HG02852 (cell line): ENCODE measurements at regions not wholly inside any gene's neighbourhood (a gene's known extent, or its start where the extent isn't known, plus 50 kb on each side); places are given as distances from the start of the nearest gene placed in this dataset.
"Not testable (repeated sequence)": the region's sequence is repeated elsewhere in the genome, so short reads cannot be mapped to it uniquely, and the experiment has no call there.

Experiments used
- ATAC-seq: cut with Tn5 transposase; IDR thresholded peaks from one replicate; pipeline ENCODE4 v1.9.1; 2021; ENCODE audit warnings: mild to moderate bottlenecking, moderate library complexity; ENCODE audit not compliant: unreplicated experiment

DNA sequence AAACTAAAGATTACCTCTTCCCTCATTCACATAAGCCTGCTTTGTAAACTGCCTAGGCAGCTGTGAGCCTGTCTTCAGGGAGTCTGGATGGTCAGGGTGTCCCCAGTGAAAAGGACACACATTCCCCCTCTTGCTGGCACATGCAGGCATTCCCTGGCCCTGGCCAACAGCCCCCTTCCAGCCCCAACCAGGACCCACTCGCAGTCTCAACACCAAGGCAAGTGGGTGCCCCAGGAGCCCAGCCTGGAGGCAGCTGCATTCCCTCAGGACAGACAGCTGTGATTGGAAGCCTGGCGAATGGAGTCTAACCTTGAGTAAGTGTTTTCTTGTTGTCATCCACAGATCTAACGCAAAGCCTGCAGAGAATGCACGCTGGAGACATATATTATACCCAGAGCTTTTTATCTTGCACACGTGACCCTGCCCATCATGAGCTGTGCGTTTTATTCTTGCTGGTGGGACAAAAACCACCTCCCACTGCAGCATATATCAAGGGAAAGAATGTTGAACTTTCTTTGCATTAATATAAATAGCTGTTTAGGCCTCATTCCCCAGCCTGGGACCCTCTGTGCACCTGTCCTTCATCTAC, 95.0 kb upstream of the LHX1 start:
- no peak for ATAC-seq

DNA sequence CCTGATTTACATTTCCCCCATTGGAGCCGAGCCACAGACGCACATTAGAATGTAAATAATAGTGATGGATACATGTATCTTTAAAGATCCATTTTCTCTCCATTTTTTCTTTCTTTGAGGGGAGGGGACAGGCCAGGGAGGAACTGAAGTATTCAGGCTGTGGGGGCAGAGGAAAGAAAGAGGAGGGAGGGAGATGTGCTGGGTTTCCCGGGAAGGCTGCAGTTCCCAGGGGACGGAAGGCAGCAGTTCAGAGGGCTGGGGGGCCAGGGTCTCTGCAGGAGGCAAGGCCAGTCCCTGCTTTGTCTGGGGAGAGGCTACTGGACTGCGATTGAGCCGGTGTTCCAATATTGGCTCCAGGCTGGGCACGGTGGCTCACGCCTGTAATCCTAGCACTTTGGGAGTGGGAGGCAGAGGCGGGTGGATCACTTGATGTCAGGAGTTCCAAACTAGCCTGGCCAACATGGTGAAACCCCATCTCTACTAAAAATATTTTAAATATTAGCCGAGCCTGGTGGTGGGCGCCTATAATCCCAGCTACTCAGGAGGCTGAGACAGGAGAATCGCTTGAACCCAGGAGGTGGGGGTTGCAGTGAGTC, 94.2 kb upstream of the LHX1 start:
- ATAC-seq, result no peak

DNA sequence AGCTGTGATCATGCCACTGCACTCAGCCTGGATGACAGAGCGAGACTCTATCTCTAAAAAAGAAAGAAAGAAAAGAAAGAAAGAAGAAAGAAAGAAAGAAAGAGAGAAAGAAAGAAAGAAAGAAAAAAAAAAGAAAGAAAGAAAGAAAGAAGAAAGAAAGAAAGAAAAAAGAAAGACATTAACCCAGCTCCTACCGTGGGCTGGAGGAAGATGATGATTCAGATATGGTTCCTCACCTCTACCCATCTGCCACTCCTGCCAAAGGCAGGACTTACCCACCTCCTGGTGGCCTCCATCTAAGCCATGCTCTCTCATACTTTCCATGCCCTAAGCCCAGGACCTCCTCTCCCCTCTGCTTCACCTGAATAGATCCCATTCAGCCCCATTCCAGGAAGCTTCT, 93.3 kb upstream of the LHX1 start:
- no peak for ATAC-seq

DNA sequence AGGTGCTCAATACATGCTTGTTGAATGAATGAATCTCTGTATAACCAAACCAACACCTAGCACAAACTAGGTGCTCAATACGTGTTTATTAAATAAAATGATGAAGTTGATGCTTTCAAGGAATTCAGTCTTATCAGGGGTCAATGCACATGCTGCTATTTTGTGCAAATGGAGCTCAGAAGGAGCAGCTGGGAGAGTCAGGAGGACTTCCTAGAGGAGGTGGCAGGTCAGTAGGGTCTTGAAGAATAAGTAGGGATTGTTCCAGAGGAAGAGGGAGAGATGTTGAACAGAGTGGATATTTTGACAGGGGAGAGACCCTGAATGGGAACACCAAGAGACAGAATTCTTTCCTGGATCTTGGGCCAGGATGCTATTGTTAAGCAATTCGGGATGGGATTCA, 92.7 kb upstream of the LHX1 start:
- ATAC-seq, result no peak

DNA sequence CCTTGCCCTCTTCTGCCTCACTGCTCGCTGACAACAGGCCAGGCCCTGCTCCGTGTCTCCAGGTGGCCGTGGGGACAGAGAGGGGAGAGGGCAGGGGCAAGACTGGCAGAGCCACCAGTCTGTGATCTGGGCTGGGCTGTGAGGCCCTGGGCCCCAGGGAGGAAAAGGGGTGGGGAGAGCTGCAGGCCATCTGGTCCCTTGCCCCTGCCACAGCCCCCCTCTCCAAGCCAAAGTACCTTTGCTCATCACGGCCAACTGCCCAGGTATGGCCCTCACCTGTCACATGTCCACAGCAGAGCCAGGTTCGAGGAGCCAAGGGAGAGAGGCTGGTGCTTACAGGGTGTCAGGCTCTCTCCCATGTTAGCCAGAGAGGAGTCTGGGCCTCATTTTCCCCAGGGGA, 91.4 kb upstream of the LHX1 start:
- no peak for ATAC-seq

DNA sequence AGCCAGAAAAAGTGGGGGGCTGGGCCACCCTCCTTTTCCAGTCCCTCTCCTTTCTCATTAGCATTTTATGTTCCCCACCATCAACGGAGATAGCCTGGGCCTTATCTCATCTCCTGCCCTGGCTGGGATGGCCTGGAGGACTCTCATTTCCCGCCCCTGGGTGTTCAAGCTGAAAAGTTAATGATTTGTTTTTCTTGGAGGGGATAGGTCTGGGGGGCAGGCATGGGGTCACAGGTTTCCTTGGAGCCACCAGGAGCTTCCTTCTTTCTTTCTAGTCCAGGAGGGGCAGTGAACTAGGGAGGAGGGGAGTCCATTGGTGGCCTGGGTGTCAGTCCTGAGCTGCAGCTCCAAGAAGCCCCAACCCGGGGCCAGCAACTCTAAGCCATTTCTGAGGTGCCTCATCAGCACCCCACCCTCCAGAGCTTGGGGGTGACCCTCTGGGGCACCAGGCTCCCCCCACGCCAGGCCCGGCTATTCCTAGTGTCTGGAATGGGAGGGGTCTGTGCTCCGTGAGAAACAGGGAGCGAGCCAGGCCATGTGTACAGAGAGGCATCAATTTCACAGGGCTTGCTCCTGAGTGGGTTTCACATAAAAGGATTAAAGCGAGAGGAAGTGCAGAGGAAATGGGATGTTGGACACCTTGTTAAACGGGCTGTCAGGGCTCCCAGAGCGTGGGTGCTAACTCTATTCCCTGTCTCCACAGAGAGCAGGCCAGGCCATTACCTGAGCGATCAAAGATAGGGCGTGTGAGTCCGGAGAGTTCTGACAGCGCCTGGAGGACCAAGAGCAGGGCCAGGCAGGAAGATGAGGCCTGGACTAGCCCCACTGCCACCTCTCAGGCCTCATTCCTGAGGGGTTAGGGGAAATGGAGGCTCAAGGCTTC, 90.6 kb upstream of the LHX1 start:
- ATAC-seq, result no peak

DNA sequence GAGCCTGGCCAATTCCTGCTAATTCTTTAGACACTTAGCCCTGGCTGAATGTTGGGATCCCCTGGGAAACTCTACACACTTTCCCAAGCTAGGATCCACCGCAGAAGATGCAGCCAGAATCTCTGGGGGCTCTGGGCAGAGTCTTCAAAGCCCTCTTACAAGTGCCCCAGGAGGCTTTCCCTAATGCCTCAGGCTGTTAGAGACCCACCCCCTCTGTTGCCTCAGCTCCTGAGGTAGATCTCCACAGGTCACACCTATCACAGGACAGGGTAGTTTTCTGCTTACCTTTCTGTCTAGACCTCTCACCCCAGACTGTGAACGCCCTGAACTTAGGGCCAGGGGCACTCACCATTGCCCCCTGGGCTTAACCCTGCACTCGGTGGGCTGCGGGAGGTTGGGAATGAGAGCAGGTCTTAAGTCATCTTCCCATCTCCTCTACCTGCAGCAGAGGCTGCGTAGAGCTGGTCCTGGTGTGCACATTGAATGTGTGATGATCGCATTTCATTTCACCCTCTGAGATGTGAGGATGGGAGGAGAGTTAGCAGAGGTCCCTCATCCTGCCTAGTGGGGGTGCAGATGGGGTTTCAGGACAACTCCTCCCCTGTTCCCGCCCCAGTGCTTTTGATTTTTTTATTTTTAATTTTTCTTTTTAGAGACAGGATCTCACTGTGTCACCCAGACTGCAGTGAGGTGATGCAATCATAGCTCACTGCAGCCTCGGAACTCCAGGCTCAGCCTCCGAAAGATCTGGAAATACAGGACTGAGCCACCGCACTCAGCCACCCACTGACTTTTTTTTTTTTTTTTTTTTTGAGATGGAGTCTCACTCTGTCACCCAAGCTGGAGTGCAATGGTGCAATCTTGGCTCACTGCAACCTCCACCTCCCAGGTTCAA, 89.0 kb upstream of the LHX1 start:
- no peak for ATAC-seq

DNA sequence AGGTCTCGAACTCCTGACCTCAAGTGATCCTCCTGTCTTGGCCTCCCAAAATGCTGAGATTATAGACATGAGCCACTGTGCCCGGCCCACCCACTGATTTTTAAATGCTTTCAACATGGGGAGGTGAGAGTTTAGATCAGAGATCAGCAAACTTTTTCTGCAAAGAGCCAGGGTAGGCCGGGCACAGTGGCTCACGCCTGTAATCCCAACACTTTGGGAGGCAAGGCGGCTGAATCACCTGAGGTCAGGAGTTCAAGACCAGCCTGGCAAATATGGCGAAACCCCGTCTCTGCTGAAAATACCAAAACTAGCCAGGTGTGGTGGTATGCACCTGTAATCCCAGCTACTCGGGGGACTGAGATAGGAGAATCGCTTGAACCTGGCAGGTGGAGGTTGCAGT, 88.3 kb upstream of the LHX1 start:
- not testable (repeated sequence) for ATAC-seq

DNA sequence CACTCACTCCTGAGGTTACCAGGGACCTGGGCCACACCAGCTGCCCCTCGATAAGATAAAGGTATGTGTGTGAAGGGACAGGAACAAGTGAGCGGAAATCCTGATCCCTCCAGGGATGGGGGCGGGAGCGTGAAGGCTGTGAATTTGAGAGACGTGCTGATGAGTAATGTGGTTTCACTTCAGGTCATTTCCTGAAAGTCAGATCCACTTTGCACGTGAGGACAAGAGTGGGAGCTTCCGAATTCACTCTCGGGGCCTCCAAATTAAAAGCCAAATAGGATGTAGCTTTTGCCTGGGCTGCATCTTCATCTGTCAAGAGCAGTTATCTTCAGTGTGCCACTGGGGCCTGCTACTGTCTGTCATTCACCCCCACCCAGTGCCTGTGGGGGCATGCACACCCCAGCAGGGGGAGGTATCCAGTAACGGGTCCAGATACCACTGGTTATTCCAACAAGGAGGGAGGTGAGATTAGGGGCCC, 87.4 kb upstream of the LHX1 start:
- ATAC-seq, result no peak

DNA sequence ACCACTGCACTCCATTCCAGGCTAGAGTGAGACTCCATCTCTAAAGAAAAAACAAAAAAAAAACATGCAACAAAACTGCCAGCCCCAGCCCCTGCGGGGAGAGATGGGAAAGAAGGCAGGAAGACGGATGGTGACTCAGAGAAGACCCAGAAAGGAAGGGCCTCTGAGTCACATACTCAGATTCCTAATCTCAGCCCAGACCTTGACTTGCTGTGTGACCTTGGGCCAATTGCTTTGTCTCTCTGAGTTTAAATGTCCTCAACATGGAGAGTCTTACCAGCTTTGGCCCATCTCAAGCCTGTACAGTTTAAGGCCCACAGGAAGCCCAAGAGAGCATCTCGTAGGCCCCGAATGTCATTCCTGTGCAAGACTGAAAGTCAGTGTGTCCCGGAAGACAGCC, 86.5 kb upstream of the LHX1 start:
- no peak for ATAC-seq

DNA sequence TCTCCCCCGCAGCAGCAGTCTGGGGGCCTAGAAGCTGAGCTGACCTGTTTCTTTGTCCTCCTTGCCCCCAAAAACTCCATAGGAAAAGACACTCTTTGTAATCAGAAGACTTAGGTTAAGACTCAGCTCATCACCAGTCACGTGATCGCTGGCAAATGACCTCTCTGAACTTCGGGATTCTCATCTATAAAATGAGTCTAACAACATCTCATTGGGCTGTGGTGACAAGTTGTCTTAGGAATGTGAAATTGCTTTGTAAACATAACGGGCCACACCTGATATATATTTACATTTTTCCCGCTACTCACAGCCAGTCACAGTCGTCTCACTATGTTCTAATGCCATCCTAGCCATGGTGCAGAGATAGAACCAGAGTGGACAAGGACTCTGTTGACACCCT, 86.0 kb upstream of the LHX1 start:
- ATAC-seq, result no peak

DNA sequence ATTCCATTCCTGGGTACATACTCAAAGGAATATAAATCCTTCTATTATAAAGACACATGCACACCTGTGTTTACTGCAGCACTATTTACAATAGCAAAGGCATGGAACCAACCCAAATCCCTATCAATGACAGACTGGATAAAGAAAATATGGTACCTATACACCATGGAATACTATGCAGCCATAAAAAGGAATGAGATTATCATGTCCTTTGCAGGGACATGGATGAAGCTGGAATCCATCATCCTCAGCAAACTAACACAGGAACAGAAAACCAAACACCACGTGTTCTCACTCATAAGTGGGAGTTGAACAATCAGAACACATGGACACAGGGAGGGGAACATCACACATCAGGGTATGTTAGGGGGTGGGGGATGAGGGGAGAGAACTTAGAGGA, 84.8 kb upstream of the LHX1 start:
- ATAC-seq, result not testable (repeated sequence)

DNA sequence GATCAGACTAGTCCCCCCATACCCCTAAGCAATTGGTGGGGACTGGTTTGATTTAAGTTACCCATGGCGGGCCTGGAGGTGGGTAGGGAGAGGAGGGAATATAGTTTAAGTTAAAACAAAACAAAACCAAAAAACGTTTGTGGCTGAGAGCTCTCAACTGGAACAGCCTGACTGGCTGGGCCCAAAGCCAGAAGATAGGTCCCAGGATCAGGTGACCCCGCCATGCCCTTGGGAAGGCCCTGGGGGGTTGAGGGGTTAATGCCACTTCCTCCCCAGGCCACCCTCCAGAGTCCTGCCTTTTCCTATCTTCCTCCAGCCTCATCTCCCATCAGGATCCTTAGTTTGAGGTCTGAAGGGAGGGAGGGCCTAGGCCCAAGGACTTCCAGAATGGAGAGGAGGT, 82.3 kb upstream of the LHX1 start:
- ATAC-seq, result no peak

DNA sequence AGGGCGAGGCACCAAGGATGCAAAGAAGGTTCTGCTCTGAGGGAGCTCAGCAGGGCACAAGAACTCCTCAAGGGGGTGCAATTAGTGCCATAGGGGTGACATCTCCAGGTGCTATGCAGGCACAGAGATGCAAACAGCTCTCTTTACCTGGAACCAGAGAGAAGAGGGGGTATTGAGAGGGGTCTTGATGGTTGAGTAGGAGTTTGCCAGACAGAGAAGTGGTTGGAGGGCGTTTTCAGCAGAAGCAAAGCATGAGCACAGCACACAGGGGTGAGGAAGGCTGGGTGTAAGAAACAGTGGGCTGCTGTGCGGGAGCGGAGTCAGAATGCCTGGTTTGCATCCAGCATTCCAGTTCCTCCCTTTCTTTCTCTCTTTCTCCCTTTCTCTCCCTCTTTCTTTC, 81.8 kb upstream of the LHX1 start:
- ATAC-seq, result no peak

DNA sequence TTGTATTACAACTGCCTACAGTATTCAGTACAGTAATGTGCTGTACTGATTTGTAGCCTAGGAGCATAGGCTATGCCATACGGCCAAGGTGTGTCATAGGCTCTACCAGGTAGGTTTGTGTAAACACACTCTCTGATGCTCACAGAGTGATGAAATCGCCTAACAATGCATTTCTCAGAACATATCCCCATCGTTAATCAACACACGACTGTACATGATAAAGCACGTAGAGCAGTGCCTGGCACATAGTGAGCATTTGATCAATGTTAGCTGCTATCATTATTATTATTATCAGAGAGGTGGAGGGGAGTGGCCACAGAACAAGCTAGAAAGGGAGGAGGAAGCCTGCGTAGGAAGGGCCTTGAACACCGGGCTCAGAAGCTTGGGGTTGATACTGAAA, 81.1 kb upstream of the LHX1 start:
- no peak for ATAC-seq

DNA sequence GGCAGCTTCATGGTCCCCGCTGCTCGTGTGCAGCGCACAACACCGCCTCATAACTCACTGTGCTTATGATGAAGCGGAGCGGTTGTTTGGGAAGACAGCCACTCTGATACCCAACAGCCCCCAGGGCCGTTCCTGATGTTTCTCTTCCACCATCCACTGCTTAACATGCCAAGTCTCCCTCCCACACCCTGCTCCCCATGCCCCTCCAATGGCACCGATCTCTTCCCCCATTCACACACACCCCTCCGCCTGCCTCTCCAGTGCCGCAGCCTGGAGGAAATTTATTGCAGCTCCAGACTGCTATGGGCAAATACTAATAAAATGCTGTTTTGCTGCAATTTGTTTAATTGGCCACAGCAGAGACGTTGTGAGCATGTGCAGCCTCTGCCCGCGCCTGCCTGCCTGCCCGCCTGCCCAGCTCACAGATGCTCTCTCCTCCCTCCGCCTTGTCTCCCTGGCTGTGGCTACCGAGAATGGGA, 80.3 kb upstream of the LHX1 start:
- no peak for ATAC-seq

DNA sequence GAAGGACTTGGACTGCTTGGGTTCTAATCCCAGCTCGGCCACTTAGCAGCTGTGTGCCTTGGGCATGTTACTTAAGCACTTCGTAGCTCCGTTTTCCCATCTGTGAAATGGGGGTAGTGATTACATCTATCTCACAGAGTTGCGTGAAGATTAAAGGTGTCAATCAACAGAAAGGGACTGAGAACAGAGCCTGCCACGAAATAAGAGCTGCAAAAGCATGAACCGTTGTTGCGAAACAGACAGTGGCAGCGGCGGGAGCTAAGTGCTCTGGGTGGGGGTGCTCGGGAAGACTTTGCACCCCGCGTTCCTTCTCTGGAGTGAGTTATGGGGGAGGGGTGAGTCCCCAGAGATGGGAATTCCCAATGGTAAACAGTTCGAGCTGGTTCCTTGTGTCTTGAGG, 79.6 kb upstream of the LHX1 start:
- no peak for ATAC-seq

DNA sequence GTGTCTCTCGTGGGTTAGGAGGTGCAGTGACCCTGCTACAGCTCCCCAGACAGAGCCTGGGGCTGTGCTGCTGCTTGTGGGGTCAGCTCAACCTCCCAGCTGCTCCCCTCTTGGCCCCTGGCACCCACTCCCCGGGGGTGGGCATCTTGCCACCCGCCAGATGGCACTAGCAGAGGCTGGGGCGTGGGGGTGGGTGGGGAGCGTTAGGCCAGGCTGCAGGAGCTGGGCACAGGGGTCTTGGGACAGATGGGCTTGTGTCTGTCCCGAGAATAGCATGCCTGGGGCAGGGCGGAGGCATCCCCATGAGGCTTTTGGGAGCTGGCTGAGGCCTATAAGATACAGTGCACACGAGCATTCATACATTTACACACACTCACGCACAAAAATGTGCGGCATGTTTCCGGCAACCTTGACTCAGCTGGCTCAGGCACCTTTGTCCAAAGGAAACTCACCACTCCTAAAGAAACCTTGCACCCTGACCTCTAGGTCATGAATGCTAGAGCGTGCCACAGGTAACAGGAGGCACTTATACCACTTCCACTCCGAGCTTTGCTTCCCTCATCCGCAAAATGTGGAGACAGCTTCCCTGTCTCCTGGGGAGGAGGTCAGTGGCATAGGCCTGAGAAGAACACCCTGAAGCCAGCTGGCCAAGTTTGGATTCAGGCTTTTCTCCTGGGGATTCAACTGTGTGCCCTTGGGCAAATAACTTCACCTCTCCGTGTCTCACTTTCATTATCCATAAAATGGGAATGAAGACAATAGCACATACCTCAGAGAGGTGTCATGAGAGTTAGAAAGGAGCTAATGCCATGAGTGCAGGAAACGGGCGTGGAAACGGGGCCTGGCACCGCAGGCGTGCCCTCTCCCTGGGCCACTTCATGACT, 78.9 kb upstream of the LHX1 start:
- no peak for ATAC-seq

DNA sequence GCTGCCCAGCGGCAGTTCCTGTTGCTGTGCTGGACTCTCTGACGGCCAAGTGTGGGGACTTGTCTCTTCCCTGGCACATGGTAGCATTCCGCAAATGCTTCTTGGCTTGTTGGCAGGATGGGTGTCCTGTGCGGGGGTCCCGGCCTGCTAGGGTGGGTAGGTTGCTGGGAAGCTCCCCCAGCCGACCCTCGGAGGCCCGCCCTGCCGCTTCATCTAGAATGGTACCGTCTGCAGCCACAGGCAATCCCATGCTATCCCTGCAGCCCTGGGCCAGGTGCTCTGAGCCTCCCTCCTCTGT, 78.3 kb upstream of the LHX1 start:
- no peak for ATAC-seq

DNA sequence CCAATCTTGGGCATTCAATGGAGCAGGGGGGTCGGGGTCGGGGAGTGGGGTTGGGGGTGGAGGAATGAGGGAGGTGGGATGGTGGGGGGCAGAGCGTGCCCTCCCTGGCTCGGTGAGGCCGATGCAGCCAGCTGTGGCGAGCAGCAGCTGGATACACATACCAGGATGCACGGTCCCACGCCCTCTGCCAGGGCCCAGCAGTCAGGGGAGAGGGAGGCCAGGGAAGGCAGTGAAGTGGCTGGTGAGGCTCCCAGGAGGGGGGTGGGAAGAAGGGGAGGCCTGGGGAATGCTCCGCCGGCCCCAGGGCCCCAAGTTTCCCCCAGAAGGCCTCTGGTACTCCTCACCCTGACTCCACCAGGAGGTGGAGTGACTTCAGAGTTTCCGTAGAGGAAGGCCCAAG, 77.6 kb upstream of the LHX1 start:
- no peak for ATAC-seq
